ENCODE measurements at regions not wholly inside any gene's neighbourhood (a gene's known extent, or its start where the extent isn't known, plus 50 kb on each side); places are given as distances from the start of the nearest gene placed in this dataset.

- H3K79me2 ChIP-seq (ENCODE audit: low read length) = no peaks in the 10 kb centered on the region
- no peaks in the 10 kb centered on the region for H3K9me3 ChIP-seq (ENCODE audit: low read length)
- intact Hi-C loops (cut with micrococcal nuclease) = no loop called here
- TF ChIP-seq EZH2phosphoT487 (IDR thresholded peaks at IDR 0.05; ENCODE audit: borderline replicate concordance, low read length) = no peak
- TF ChIP-seq EZH2 (IDR thresholded peaks at IDR 0.05; ENCODE audit: low read length, unreplicated experiment) = no peak
- TF ChIP-seq CTCF (conservative IDR thresholded peaks at IDR 0.05; ENCODE audit: low read depth, low read length) = no peak
- no peaks in the 10 kb centered on the region for H4K20me1 ChIP-seq (ENCODE audit: low read length)
- no peak overlapping the region for H3K4me2 ChIP-seq (ENCODE audit: low read length)
- no TSS peak for BruUV-seq (replicated peaks)
- no peaks in the 10 kb centered on the region for H3K9me2 ChIP-seq (replicated peaks; ENCODE audit: low read length)
- no peaks in the 10 kb centered on the region for H3K27me3 ChIP-seq (ENCODE audit: low read length)
- DNase-seq (no peak), ATAC-seq (no peak)
- no peaks in the 10 kb centered on the region for H3F3A ChIP-seq (ENCODE audit: low read length, unreplicated experiment)
- no peak overlapping the region for H2AFZ ChIP-seq (ENCODE audit: low read length)
- H3K4me3 ChIP-seq (ENCODE audit: low read length) = no peak overlapping the region
- H3K27ac ChIP-seq (ENCODE audit: low read length) = no peak overlapping the region
- H3K36me3 ChIP-seq (ENCODE audit: low read depth, low read length) = no peaks in the 10 kb centered on the region
- ChIA-PET POLR2A (ENCODE audit: unreplicated experiment) (no interaction called here), CTCF (no interaction called here)
- H3K4me1 ChIP-seq (ENCODE audit: insufficient read depth, low read length) = no peaks in the 10 kb centered on the region
- H3K9ac ChIP-seq (ENCODE audit: low read length) = no peak overlapping the region
Observed at GRCh38 chrX:148134578-148134977, 153.4 kb downstream of the FMR1NB start.

GRCh38 chrX:148135738-148136137 lies 154.6 kb downstream of the FMR1NB start:
- no peak for ATAC-seq
- ChIA-PET CTCF (no interaction called here), POLR2A (ENCODE audit: unreplicated experiment) (no interaction called here)
- peak; percentile 2 for DNase-seq
- Histone ChIP-seq H3K9me3 (ENCODE audit: low read length) (no peaks in the 10 kb centered on the region), H3K27ac (ENCODE audit: low read length) (no peak overlapping the region), H3F3A (ENCODE audit: low read length, unreplicated experiment) (no peaks in the 10 kb centered on the region), H3K27me3 (ENCODE audit: low read length) (no peaks in the 10 kb centered on the region), H2AFZ (ENCODE audit: low read length) (no peak overlapping the region), H3K36me3 (ENCODE audit: low read depth, low read length) (no peaks in the 10 kb centered on the region), H3K4me2 (ENCODE audit: low read length) (no peak overlapping the region), H3K79me2 (ENCODE audit: low read length) (no peaks in the 10 kb centered on the region), H4K20me1 (ENCODE audit: low read length) (no peaks in the 10 kb centered on the region), H3K4me3 (ENCODE audit: low read length) (no peak overlapping the region), H3K9ac (ENCODE audit: low read length) (no peak overlapping the region), H3K9me2 (replicated peaks; ENCODE audit: low read length) (no peaks in the 10 kb centered on the region), H3K4me1 (ENCODE audit: insufficient read depth, low read length) (no peaks in the 10 kb centered on the region)
- TF ChIP-seq EZH2phosphoT487 (IDR thresholded peaks at IDR 0.05; ENCODE audit: borderline replicate concordance, low read length) (no peak), EZH2 (IDR thresholded peaks at IDR 0.05; ENCODE audit: low read length, unreplicated experiment) (no peak), CTCF (conservative IDR thresholded peaks at IDR 0.05; ENCODE audit: low read depth, low read length) (no peak)
- no TSS peak for BruUV-seq (replicated peaks)
- intact Hi-C loops (cut with micrococcal nuclease) = no loop called here

GRCh38 chrX:148146121-148146520 lies 165.0 kb downstream of the FMR1NB start:
- intact Hi-C loops (cut with micrococcal nuclease) = no loop called here
- Histone ChIP-seq H3K9ac (ENCODE audit: low read length) (no peak overlapping the region), H3K4me3 (ENCODE audit: low read length) (no peak overlapping the region), H3K9me2 (replicated peaks; ENCODE audit: low read length) (no peaks in the 10 kb centered on the region), H3K27me3 (ENCODE audit: low read length) (no peaks in the 10 kb centered on the region), H3K4me2 (ENCODE audit: low read length) (no peak overlapping the region), H3K4me1 (ENCODE audit: insufficient read depth, low read length) (no peaks in the 10 kb centered on the region), H3K79me2 (ENCODE audit: low read length) (no peaks in the 10 kb centered on the region), H3K36me3 (ENCODE audit: low read depth, low read length) (no peaks in the 10 kb centered on the region), H3F3A (ENCODE audit: low read length, unreplicated experiment) (no peaks in the 10 kb centered on the region), H3K27ac (ENCODE audit: low read length) (no peak overlapping the region), H3K9me3 (ENCODE audit: low read length) (no peaks in the 10 kb centered on the region), H4K20me1 (ENCODE audit: low read length) (no peaks in the 10 kb centered on the region), H2AFZ (ENCODE audit: low read length) (no peak overlapping the region)
- no TSS peak for BruUV-seq (replicated peaks)
- ATAC-seq (no peak), DNase-seq (no peak)
- TF ChIP-seq CTCF (conservative IDR thresholded peaks at IDR 0.05; ENCODE audit: low read depth, low read length) = no peak
- POLR2A ChIA-PET (ENCODE audit: unreplicated experiment) = no interaction called here
- CTCF ChIA-PET = no interaction called here

Data from PC-3 (cell line).